WTC11 (cell line): ENCODE measurements at regions not wholly inside any gene's neighbourhood (a gene's known extent, or its start where the extent isn't known, plus 50 kb on each side); places are given as distances from the start of the nearest gene placed in this dataset.

ENCODE experiments used
- ATAC-seq: fragments of 200-7000 bp; cut with Tn5 transposase; 2 replicates; pipeline ENCODE4 v1.10.0; 2021; ENCODE audit warnings: mild to moderate bottlenecking, moderate library complexity
- CTCF ChIA-PET: fragments of 300-600 bp; sonication (Branson Sonifier 250); formaldehyde crosslinking; loops from one replicate; lab custom pipeline; 2021; ENCODE audit warnings: antibody characterized with exemption; lab: Charles Lee
- POLR2A ChIA-PET: fragments of 350-600 bp; sonication (Branson Sonifier 250); formaldehyde crosslinking; loops from one replicate; lab custom pipeline; 2021; ENCODE audit warnings: antibody characterized with exemption; lab: Charles Lee
- DNase-seq: peaks from one replicate; pipeline ENCODE4 v3.0.0; 2021; ENCODE audit warnings: low spot score
- H3K27ac Mint-ChIP-seq: 2 replicates; pipeline ENCODE4 v1.8.0; 2021; ENCODE audit warnings: mixed read lengths
- H3K27me3 Mint-ChIP-seq: 2 replicates; pipeline ENCODE4 v1.8.0; 2021; ENCODE audit warnings: low read depth, mild to moderate bottlenecking, moderate library complexity, mixed read lengths
- H3K36me3 Mint-ChIP-seq: 2 replicates; pipeline ENCODE4 v1.8.0; 2021; ENCODE audit warnings: mixed read lengths
- H3K4me1 Mint-ChIP-seq: 2 replicates; pipeline ENCODE4 v1.8.0; 2022; ENCODE audit warnings: mixed read lengths
- H3K4me3 Mint-ChIP-seq: 2 replicates; pipeline ENCODE4 v1.8.0; 2021; ENCODE audit warnings: mild to moderate bottlenecking, moderate library complexity, mixed read lengths
- H3K9me3 Mint-ChIP-seq: 2 replicates; pipeline ENCODE4 v1.8.0; 2021; ENCODE audit warnings: mixed read lengths
- CREM ChIP-seq: sonication (generic); formaldehyde crosslinking; IDR thresholded peaks from 2 replicates; pipeline ENCODE4 v1.8.1; 2022; ENCODE audit warnings: mild to moderate bottlenecking, missing genetic modification reagents, moderate library complexity
- FOXK1 ChIP-seq: sonication (generic); formaldehyde crosslinking; IDR thresholded peaks from 2 replicates; pipeline ENCODE4 v1.8.0; 2022; ENCODE audit warnings: mild to moderate bottlenecking, moderate library complexity, missing genetic modification reagents
- MXD4 ChIP-seq: fragments of 250-450 bp; sonication (Bioruptor Pico); IDR thresholded peaks from 2 replicates; pipeline ENCODE4 v1.8.0; 2021; ENCODE audit warnings: mild to moderate bottlenecking, moderate library complexity, borderline replicate concordance
- NR1H2 ChIP-seq: sonication (generic); formaldehyde crosslinking; IDR thresholded peaks from 2 replicates; pipeline ENCODE4 v1.9.0; 2021; ENCODE audit warnings: mild to moderate bottlenecking, moderate library complexity, missing genetic modification reagents
- NR2C2 ChIP-seq: sonication (generic); formaldehyde crosslinking; IDR thresholded peaks from 2 replicates; pipeline ENCODE4 v1.8.0; 2022; ENCODE audit warnings: mild to moderate bottlenecking, missing genetic modification reagents
- SOX15 ChIP-seq: fragments of 250-450 bp; sonication (Bioruptor Pico); IDR thresholded peaks from 2 replicates; pipeline ENCODE4 v1.9.0; 2021; ENCODE audit warnings: mild to moderate bottlenecking
- TCF7 ChIP-seq: sonication (generic); formaldehyde crosslinking; IDR thresholded peaks from 2 replicates; pipeline ENCODE4 v1.8.0; 2022; ENCODE audit warnings: mild to moderate bottlenecking, low read depth, missing genetic modification reagents, moderate library complexity
- TEAD4 ChIP-seq: sonication (generic); formaldehyde crosslinking; IDR thresholded peaks from 2 replicates; pipeline ENCODE4 v1.8.0; 2022; ENCODE audit warnings: mild to moderate bottlenecking, missing genetic modification reagents
- ZNF121 ChIP-seq: sonication (generic); formaldehyde crosslinking; IDR thresholded peaks from 2 replicates; pipeline ENCODE4 v1.8.0; 2023; ENCODE audit warnings: missing genetic modification reagents
- ZNF219 ChIP-seq: sonication (generic); formaldehyde crosslinking; IDR thresholded peaks from 2 replicates; pipeline ENCODE4 v1.8.0; 2023; ENCODE audit warnings: missing genetic modification reagents, mild to moderate bottlenecking, borderline replicate concordance
- TF ChIP-seq, protein P1 (sequence below): sonication (generic); formaldehyde crosslinking; IDR thresholded peaks from 2 replicates; pipeline ENCODE4 v1.8.0; 2022; ENCODE audit warnings: missing genetic modification reagents
- TF ChIP-seq, protein P2 (sequence below): sonication (generic); formaldehyde crosslinking; IDR thresholded peaks from 2 replicates; pipeline ENCODE4 v1.8.0; 2023; ENCODE audit warnings: missing genetic modification reagents, mild to moderate bottlenecking, borderline replicate concordance
- TF ChIP-seq, protein P3 (sequence below): sonication (generic); formaldehyde crosslinking; IDR thresholded peaks from 2 replicates; pipeline ENCODE4 v1.8.0; 2022; ENCODE audit warnings: mild to moderate bottlenecking, missing genetic modification reagents
- TF ChIP-seq, protein P4 (sequence below): sonication (generic); formaldehyde crosslinking; IDR thresholded peaks from 2 replicates; pipeline ENCODE4 v1.8.1; 2022; ENCODE audit warnings: low read depth, mild to moderate bottlenecking, moderate library complexity, missing genetic modification reagents, borderline replicate concordance
- TF ChIP-seq, protein P5 (sequence below): fragments of 250-450 bp; sonication (Bioruptor Pico); IDR thresholded peaks from 2 replicates; pipeline ENCODE4 v1.9.0; 2021; ENCODE audit warnings: moderate library complexity, mild to moderate bottlenecking, inconsistent platforms, borderline replicate concordance
- TF ChIP-seq, protein P6 (sequence below): sonication (generic); formaldehyde crosslinking; IDR thresholded peaks from 2 replicates; pipeline ENCODE4 v1.8.0; 2022; ENCODE audit warnings: mild to moderate bottlenecking, missing genetic modification reagents
- TF ChIP-seq, protein P7 (sequence below): sonication (generic); formaldehyde crosslinking; IDR thresholded peaks from 2 replicates; pipeline ENCODE4 v1.8.1; 2023; ENCODE audit warnings: mild to moderate bottlenecking, moderate library complexity, missing genetic modification reagents
- TF ChIP-seq, protein P8 (sequence below): sonication (generic); formaldehyde crosslinking; IDR thresholded peaks from 2 replicates; pipeline ENCODE4 v1.8.1; 2022; ENCODE audit warnings: missing genetic modification reagents, borderline replicate concordance

DNA sequence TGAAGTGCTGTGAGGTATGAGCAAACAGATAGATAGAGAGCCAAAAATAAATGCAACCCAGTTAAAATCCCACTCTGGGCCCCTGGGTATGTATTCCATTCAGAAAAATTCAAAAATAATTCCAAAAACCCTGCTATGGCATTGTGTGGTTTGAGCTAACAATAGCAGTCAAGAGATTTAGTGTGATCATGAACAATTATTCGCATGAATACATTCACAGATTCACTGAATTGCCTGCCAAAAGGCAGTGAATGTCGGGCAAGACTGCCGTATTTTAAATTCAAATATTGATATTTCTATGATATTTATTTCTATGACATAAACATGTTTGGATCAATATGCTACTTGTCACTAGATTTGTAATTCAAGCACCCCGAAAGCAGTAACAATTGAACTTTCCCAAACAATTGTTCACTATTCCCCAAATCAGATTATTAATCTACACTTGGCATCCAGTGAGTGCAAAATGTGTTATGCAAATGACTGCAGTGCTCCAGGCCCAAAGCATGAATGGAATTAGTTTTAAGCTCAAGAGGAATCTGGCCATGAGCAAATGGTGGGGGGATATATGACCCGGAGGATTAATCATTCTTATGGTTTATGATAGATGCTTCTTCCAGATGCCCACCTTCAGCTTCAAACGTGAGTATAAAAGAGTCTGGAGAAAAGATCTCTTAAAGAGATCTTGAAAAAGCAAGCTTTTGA lies 417.0 kb upstream of the MEIS2 start (continued):
- TF ChIP-seq, protein P1, sequence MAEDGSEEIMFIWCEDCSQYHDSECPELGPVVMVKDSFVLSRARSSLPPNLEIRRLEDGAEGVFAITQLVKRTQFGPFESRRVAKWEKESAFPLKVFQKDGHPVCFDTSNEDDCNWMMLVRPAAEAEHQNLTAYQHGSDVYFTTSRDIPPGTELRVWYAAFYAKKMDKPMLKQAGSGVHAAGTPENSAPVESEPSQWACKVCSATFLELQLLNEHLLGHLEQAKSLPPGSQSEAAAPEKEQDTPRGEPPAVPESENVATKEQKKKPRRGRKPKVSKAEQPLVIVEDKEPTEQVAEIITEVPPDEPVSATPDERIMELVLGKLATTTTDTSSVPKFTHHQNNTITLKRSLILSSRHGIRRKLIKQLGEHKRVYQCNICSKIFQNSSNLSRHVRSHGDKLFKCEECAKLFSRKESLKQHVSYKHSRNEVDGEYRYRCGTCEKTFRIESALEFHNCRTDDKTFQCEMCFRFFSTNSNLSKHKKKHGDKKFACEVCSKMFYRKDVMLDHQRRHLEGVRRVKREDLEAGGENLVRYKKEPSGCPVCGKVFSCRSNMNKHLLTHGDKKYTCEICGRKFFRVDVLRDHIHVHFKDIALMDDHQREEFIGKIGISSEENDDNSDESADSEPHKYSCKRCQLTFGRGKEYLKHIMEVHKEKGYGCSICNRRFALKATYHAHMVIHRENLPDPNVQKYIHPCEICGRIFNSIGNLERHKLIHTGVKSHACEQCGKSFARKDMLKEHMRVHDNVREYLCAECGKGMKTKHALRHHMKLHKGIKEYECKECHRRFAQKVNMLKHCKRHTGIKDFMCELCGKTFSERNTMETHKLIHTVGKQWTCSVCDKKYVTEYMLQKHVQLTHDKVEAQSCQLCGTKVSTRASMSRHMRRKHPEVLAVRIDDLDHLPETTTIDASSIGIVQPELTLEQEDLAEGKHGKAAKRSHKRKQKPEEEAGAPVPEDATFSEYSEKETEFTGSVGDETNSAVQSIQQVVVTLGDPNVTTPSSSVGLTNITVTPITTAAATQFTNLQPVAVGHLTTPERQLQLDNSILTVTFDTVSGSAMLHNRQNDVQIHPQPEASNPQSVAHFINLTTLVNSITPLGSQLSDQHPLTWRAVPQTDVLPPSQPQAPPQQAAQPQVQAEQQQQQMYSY (CRISPR knock-in tag), result no peak
- no peak for TF ChIP-seq TEAD4 (CRISPR knock-in tag)
- no peak for TF ChIP-seq ZNF121 (CRISPR knock-in tag)
- TF ChIP-seq, protein P2, sequence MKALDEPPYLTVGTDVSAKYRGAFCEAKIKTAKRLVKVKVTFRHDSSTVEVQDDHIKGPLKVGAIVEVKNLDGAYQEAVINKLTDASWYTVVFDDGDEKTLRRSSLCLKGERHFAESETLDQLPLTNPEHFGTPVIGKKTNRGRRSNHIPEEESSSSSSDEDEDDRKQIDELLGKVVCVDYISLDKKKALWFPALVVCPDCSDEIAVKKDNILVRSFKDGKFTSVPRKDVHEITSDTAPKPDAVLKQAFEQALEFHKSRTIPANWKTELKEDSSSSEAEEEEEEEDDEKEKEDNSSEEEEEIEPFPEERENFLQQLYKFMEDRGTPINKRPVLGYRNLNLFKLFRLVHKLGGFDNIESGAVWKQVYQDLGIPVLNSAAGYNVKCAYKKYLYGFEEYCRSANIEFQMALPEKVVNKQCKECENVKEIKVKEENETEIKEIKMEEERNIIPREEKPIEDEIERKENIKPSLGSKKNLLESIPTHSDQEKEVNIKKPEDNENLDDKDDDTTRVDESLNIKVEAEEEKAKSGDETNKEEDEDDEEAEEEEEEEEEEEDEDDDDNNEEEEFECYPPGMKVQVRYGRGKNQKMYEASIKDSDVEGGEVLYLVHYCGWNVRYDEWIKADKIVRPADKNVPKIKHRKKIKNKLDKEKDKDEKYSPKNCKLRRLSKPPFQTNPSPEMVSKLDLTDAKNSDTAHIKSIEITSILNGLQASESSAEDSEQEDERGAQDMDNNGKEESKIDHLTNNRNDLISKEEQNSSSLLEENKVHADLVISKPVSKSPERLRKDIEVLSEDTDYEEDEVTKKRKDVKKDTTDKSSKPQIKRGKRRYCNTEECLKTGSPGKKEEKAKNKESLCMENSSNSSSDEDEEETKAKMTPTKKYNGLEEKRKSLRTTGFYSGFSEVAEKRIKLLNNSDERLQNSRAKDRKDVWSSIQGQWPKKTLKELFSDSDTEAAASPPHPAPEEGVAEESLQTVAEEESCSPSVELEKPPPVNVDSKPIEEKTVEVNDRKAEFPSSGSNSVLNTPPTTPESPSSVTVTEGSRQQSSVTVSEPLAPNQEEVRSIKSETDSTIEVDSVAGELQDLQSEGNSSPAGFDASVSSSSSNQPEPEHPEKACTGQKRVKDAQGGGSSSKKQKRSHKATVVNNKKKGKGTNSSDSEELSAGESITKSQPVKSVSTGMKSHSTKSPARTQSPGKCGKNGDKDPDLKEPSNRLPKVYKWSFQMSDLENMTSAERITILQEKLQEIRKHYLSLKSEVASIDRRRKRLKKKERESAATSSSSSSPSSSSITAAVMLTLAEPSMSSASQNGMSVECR (CRISPR knock-in tag), result no peak
- TF ChIP-seq NR1H2 (CRISPR knock-in tag), result no peak
- TF ChIP-seq, protein P3, sequence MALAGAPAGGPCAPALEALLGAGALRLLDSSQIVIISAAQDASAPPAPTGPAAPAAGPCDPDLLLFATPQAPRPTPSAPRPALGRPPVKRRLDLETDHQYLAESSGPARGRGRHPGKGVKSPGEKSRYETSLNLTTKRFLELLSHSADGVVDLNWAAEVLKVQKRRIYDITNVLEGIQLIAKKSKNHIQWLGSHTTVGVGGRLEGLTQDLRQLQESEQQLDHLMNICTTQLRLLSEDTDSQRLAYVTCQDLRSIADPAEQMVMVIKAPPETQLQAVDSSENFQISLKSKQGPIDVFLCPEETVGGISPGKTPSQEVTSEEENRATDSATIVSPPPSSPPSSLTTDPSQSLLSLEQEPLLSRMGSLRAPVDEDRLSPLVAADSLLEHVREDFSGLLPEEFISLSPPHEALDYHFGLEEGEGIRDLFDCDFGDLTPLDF (CRISPR knock-in tag), result no peak
- TF ChIP-seq, protein P4, sequence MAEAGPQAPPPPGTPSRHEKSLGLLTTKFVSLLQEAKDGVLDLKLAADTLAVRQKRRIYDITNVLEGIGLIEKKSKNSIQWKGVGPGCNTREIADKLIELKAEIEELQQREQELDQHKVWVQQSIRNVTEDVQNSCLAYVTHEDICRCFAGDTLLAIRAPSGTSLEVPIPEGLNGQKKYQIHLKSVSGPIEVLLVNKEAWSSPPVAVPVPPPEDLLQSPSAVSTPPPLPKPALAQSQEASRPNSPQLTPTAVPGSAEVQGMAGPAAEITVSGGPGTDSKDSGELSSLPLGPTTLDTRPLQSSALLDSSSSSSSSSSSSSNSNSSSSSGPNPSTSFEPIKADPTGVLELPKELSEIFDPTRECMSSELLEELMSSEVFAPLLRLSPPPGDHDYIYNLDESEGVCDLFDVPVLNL (CRISPR knock-in tag), result no peak

DNA sequence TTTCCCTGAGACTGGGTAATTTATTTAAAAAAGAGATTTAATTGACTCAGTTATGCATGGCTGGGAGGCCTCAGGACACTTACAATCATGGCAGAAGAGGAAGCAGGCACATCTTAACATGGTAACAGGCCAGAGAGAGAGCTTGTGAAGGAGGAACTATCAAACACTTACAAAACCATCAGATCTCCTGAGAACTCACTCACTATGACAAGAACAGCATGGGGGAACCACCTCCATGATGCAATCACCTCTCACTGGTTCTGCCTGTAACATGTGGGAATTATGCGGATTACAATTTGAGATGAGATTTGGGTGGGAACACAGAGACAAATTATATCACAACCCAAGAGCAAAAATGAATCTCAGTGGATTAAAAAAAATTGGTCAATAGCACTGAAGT lies 416.0 kb upstream of the TMCO5A start:
- Mint-ChIP-seq H3K4me1 (no peaks in the 10 kb centered on the region), H3K27ac (no peak overlapping the region)
- CTCF ChIA-PET, result no interaction called here
- TF ChIP-seq FOXK1 (no peak), MXD4 (CRISPR knock-in tag) (no peak), TCF7 (CRISPR knock-in tag) (no peak), TEAD4 (CRISPR knock-in tag) (no peak), ZNF219 (no peak), CREM (CRISPR knock-in tag) (no peak), SOX15 (no peak), NR1H2 (CRISPR knock-in tag) (no peak), NR2C2 (CRISPR knock-in tag) (no peak)
- TF ChIP-seq, protein P5, sequence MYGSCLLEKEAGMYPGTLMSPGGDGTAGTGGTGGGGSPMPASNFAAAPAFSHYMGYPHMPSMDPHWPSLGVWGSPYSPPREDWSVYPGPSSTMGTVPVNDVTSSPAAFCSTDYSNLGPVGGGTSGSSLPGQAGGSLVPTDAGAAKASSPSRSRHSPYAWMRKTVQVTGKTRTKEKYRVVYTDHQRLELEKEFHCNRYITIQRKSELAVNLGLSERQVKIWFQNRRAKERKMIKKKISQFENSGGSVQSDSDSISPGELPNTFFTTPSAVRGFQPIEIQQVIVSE (CRISPR knock-in tag), result no peak
- TF ChIP-seq, protein P6, sequence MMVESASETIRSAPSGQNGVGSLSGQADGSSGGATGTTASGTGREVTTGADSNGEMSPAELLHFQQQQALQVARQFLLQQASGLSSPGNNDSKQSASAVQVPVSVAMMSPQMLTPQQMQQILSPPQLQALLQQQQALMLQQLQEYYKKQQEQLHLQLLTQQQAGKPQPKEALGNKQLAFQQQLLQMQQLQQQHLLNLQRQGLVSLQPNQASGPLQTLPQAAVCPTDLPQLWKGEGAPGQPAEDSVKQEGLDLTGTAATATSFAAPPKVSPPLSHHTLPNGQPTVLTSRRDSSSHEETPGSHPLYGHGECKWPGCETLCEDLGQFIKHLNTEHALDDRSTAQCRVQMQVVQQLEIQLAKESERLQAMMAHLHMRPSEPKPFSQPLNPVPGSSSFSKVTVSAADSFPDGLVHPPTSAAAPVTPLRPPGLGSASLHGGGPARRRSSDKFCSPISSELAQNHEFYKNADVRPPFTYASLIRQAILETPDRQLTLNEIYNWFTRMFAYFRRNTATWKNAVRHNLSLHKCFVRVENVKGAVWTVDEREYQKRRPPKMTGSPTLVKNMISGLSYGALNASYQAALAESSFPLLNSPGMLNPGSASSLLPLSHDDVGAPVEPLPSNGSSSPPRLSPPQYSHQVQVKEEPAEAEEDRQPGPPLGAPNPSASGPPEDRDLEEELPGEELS (CRISPR knock-in tag), result no peak
- TF ChIP-seq, protein P7, sequence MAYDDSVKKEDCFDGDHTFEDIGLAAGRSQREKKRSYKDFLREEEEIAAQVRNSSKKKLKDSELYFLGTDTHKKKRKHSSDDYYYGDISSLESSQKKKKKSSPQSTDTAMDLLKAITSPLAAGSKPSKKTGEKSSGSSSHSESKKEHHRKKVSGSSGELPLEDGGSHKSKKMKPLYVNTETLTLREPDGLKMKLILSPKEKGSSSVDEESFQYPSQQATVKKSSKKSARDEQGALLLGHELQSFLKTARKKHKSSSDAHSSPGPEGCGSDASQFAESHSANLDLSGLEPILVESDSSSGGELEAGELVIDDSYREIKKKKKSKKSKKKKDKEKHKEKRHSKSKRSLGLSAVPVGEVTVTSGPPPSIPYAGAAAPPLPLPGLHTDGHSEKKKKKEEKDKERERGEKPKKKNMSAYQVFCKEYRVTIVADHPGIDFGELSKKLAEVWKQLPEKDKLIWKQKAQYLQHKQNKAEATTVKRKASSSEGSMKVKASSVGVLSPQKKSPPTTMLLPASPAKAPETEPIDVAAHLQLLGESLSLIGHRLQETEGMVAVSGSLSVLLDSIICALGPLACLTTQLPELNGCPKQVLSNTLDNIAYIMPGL (CRISPR knock-in tag), result no peak
- TF ChIP-seq, protein P8, sequence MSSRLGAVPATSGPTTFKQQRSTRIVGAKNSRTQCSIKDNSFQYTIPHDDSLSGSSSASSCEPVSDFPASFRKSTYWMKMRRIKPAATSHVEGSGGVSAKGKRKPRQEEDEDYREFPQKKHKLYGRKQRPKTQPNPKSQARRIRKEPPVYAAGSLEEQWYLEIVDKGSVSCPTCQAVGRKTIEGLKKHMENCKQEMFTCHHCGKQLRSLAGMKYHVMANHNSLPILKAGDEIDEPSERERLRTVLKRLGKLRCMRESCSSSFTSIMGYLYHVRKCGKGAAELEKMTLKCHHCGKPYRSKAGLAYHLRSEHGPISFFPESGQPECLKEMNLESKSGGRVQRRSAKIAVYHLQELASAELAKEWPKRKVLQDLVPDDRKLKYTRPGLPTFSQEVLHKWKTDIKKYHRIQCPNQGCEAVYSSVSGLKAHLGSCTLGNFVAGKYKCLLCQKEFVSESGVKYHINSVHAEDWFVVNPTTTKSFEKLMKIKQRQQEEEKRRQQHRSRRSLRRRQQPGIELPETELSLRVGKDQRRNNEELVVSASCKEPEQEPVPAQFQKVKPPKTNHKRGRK (CRISPR knock-in tag), result no peak

More for the DNA sequence above, 416.0 kb upstream of the TMCO5A start:
- no peaks in the 10 kb centered on the region for H3K27me3 Mint-ChIP-seq
- POLR2A ChIA-PET, result no interaction called here
- H3K9me3 Mint-ChIP-seq, result peaks cover 4% of the 10 kb centered on the region; the same call in 1 of the 2 replicates
- DNase-seq, result no peak
- no peak for ATAC-seq
- no peak overlapping the region for H3K4me3 Mint-ChIP-seq
- no peaks in the 10 kb centered on the region for H3K36me3 Mint-ChIP-seq
